UCSD-AML1 (cell line): ENCODE measurements at regions not wholly inside any gene's neighbourhood (a gene's known extent, or its start where the extent isn't known, plus 50 kb on each side); places are given as distances from the start of the nearest gene placed in this dataset.

Experiments
- DNase-seq: peaks from one replicate; lab custom pipeline; 2025; ENCODE audit not compliant: unreplicated experiment; lab: John Stamatoyannopoulos, UW

DNA sequence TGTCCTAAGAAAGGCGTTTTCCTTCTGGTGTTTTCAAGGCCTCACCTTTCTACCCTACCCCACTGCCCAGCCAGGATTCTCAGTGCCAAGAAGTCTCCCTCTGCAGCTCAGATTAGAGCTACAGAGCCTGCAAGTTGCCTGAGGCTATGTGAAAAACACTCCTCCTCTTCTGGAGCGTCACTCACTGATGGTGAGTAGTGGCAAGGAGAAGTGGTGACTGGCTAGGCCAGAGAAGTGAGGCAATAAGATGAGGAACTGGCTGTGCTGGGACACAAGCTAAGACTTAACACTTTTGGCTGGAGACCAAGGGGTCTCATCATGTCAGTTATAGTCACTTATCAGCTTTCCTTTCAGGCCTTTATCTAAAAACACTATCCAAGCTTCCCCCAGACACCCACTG, 86.7 kb upstream of the PRKAR2B start:
- DNase-seq = peak; percentile 7

DNA sequence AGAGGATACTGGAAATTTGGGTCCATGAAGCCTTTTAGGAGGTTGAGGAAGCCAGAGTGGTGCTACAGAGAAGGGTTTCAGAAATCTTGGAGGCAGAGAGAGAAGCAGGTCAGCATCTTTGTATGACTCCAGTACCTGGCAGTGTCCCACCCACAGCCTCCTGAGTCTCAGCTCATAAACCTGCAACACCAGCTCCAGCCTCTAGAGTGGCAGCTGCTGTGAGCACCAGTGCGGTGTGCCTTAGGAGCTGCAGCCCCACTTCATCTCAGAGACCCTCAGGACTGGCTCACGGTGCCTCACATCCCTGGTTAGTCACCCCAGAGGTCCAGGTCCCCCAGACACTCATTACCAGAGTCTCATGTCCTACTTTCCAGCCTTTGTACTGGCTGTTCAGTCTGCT, 84.8 kb upstream of the PRKAR2B start:
- peak; percentile 8 for DNase-seq

DNA sequence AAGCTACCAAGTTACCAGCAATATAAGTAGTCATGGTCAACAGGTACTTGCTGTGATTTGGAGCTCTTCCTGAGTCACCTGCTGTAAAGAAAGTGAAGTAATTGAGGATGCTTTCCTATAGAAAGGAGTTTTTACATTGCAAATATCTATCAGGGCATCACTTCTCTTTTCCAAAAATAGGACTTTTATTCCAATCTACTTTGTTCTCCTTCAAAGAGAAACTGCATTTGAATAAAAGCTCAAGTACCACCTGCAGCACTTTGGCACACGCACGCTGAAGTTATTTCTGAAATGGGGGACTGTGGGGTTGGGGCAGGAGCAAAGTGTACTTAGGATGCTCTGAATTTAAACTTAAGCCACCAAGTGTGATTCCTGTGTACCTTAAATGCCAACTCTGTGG, 81.8 kb upstream of the PRKAR2B start:
- DNase-seq = no peak

DNA sequence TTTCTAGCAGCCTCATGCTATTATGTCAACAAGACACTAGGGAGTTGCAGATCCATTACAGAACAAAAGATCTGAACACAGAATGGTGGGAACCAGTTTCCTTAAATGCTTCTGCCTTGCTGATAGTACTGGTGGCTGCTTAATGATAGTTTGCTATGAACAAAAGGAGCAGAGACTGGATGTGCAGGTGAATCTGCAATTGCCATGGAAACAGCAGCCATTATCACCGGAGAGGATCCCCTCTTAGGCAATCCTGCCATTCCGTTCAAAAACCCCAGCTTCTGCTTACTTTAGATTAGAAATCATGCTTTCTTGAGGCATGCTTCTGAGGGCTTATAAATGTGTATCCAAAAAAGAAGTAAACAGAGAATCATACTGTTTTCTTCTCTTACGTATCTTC, 80.0 kb upstream of the PRKAR2B start:
- no peak for DNase-seq

DNA sequence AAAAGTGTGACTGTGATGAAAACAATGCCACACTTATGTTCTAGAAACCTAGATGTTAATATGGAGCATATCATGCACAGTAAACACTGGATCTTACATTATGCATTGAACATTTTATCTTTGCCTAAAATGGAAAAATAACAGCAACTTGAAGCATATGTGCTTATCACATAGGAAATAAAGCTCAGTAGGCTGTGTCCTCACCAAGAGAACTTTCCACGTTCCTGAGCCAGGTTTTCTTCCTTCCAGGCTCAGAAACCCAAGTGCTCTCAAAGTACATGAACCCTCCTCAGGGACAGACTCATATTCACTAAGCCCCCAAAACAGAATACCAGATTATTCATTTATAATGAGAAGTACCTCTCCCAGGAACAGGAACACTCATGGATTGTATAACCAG, 79.4 kb upstream of the PRKAR2B start:
- no peak for DNase-seq

DNA sequence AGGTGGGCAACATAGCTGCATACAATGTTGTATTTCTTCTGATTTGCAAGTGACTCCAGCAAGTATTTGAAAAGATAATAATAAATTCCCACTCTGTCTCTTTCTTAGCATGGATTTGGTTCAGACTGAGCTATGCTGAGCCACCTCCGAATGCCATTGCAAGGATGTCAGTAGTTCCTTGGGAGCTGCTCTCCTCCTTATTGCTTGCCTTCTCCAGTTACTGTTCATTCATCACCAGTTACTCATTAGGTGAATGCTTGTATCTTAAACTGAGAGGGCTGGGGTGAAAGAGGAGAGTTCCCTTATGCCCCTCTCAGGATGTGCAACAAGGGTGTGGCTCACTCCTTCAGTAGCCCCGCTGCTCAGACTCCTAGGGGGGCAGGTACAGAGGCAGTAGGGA, 78.4 kb upstream of the PRKAR2B start:
- DNase-seq = no peak

DNA sequence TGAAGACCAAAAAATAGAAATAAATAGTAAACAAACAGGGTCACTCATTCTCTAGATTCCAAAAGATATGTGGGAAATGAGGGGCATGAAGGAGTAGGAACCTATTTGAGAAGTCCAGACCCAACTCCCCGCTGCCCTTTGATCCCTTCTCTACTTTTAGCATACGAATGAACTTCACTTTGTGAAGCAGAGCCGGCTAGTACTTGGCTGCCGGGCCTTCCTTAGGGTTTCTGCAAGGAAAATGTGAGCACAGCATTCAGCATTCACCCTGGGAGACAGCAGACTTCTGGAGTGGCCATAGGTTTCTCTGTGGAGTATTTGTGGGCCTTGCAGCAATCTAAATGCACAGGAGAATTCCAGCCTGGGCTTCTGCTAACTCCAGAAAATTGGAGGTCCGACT, 76.3 kb upstream of the PRKAR2B start:
- DNase-seq = no peak

DNA sequence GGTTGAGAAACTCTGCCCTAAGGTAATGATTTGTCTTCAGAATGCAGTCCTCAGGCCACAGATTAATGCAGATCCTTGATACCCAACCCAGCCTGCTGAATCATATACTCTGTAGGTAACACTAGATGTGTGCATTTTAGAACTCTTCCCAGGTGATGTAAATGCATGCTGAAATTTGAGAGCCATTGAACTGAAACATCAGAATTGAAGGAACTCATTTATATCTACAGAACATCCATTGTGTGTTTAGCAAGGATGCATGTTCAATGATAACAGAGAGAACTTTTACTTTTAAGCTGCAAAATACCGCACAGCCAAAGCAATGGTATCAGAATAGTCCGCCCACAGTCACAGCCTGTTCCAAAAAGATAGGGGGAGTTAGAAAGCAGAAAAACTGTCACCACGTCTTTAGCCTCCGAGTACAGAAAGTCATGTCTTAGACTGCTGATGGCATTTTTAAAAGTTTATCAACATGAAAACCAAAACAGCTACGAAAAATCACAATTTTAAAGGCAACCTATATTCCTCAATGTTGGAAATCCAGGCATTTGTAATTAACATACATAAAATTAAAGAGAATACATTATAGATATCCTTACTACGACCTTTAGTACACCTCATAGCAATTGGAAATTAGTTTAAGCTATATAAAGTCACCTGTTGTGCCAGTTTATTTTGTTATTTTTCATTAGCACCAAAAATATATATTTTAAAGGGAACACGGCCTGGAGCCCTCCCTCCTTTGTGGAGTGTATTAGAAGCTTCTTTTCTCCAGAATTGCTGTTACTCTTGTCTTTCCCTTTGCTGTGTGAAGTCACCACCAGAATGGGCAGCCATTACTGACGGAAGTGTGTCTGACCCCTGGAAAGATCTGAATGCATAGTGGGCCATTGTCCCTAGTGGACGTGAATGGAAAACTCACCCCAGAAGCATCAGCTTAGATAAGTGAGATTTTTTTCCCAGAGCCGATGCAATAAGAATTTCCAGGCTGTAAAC, 65.8 kb upstream of the PRKAR2B start:
- DNase-seq = no peak

DNA sequence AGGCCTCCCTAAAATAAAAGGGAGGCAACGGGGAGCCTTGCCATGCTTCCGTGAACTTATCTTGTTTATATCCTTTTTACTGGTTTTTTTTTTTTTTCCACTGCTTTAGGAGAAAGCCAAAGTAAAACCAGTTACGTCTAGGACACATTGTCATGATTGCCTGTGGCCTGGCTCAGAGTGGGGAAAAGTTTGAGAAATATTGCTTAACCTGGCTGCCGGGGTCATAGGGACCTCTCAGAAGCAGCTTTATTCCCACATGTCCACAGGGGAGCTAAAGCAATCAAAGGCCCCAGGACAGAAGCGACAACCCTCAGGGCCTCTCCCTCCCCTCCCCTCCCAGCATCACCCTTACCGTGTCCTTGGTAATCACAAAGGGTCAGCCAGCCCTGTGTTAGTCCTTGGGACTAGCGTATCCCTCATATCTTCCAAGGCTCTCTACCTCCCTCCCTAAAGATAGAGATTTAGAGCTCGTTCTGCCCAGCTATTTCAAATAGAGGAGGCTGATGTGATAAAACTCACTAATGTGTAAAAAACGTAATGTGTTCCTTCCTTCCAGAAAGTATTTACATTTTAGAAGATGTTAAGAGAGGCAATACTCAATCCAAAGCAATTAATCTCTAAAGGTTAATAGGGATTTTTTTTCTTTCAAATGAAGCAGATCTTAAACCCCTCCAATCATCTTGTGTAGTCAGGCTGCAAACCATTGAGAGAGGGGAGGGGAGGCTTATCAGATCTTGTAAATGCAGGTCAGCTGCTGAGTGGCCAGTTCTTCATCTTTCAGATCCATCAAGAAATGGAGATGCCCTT, 64.8 kb upstream of the PRKAR2B start:
- no peak for DNase-seq

DNA sequence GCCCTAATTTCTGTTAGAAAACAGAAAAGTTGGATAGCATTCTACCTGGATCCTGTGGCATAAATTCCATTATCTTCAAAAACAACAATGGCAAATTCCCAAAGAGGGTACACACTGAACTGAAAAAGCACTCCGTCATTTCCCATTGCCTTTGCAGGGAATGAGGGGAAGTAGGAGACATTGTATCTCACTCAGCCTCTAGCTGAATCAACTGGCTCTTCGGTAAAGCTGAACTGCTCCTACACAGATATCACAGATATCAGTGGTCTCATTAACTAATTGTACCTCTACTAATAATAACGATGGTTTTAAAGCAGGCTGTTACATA, 64.2 kb upstream of the PRKAR2B start:
- DNase-seq = no peak

DNA sequence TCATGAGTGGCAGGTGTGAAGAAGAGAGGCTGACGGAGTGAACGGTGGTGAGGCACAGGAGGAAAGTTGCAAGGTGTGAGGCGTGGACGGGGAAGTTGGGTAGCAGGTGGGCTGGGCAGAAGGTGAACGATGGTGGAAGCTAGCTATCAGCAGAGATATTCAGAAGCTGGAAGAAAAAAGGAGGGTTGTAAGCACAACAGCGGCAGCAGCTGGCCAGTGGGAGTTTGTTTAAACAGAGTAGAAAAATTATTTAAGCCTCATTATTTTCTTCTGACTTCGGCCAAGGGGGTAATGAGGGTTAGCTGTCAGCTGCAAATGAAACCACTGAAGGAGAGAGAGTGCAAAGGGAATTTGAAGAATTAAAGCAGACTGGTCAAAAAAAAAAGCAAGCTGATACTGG, 62.1 kb upstream of the PRKAR2B start:
- no peak for DNase-seq

DNA sequence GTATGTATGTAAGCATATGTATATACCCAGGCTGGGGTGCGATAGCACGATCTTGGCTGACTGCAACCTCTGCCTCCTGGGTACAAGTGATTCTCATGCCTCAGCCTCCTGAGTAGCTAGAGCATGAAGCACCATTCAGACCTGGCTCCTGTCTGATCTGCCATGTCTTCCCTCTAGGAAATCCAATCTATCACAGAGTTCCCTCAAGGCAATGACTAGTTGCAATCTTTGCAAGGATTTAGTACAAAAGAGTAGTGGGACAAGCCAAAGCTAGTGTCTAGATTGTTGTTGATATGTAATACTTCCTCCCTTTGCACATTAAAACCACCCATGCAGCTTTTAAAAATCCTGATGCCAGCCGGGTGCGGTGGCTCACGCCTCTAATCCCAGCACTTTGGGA, 60.5 kb upstream of the PRKAR2B start:
- no peak for DNase-seq

DNA sequence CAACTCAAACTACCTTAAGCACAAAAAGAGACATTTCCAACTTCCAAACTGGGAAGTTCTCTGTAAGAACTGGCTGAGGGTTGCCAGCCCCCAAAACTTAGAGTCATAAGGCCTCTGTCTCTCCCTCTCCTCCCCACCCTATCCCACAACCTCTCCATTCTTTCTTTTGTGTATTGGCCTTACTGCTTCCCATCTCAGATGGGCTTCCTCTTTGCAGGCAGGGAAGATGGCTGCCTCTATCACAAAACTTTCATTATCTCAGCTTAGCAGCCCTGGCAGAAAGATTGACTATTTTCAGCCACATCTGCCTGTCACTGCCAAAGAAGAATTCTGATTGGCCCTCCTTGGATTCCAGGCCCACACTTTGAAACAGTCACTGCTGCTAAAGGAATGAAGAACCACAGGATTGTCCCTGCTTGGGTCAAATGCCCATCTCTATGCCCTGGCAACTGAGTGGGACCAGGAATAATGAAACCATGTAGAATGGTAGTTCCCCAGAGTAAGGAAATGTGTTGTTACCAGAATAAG, 58.0 kb upstream of the PRKAR2B start:
- DNase-seq = no peak

DNA sequence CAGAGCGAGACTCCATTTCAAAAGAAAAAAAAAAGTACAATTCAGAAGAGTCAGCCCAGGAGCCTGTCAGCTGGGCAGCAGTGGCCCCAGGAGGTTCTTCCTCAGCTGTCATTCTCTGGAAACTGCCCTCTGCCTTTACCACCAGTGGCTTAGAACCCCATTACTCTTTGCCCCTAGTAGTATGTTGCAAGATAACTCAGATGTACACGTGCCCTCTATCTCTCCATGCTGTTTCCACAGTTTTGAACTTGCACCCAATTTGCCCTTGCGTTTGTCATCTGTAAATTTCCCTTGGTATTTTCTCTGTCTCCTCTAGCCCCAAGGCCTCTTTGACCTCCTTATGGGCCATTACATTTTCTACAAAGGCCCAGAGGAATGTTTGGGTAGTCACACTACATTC, 56.7 kb upstream of the PRKAR2B start:
- no peak for DNase-seq

DNA sequence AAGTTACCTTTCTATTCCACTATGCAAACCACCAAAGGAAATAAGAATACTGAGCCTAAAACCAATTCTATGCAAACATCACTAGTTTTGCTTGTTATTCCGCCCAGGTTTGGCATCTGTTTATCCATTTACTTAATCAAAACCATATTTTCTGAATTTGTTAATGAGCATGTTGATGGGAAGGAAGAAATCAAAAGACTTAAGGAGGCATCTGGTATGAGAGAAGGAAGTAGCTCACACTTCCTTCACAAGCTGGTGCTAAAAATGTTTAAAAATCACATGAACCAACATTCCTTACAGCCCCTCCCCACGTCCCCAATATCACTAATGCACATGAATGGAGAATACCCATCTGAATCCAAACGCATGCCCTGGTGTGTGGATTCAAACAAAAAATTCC, 52.0 kb upstream of the PRKAR2B start:
- DNase-seq = no peak
